A549 (cell line): ENCODE measurements at regions not wholly inside any gene's neighbourhood (a gene's known extent, or its start where the extent isn't known, plus 50 kb on each side); places are given as distances from the start of the nearest gene placed in this dataset.

Experiments used
- ATAC-seq, 2 experiments: fragments of 200-7000 bp in 1 of 2; fragments of >200 bp in 1 of 2; cut with Nextera tagmentation in 1 of 2; cut with Tn5 transposase in 1 of 2; 3 replicates each; pipeline versions ENCODE4 v1.8.0 to v1.9.1; 2018 to 2020; ENCODE audit warnings: mild to moderate bottlenecking in 1 of 2, moderate library complexity in 1 of 2
- CTCF ChIA-PET: fragments of 300-600 bp; sonication (Branson Sonifier 250); formaldehyde crosslinking; extraction: SDS; loops from one replicate; lab custom pipeline; 2021; ENCODE audit warnings: antibody characterized with exemption, inconsistent platforms; lab: Yijun Ruan, JAX
- POLR2A ChIA-PET: fragments of 350-600 bp; formaldehyde crosslinking; extraction: SDS; loops from one replicate; lab custom pipeline; 2021; ENCODE audit warnings: antibody characterized with exemption, inconsistent platforms; lab: Yijun Ruan, JAX
- DNase-seq, 2 experiments: peaks; one replicate each; pipeline versions ENCODE4 v3.0.0 to v3.0.0-alpha.2; 2011 to 2016; ENCODE audit warnings: low read depth in 1 of 2, low spot score in 1 of 2
- FAIRE-seq: peaks from 2 replicates; lab custom pipeline; 2011; peaks lifted over from hg19 to GRCh38; lab: Jason Lieb, UNC
- H3K27ac ChIP-seq, 2 experiments: fragments of >200 bp; sonication (Bioruptor Twin); formaldehyde crosslinking; 3 replicates each; pipeline ENCODE4 v1.5.1; 2016 to 2017
- H3K4me1 ChIP-seq: fragments of >200 bp; sonication (Bioruptor Twin); formaldehyde crosslinking; 3 replicates; pipeline ENCODE4 v1.6.1; 2016
- H3K4me2 ChIP-seq: fragments of >200 bp; sonication (Bioruptor Twin); formaldehyde crosslinking; 3 replicates; pipeline ENCODE4 v1.6.1; 2016
- H3K4me3 ChIP-seq: fragments of >200 bp; sonication (Bioruptor Twin); formaldehyde crosslinking; 3 replicates; pipeline ENCODE4 v1.5.1; 2016
- H3K9me3 ChIP-seq: fragments of >200 bp; sonication (Bioruptor Twin); formaldehyde crosslinking; 3 replicates; pipeline ENCODE4 v1.6.1; 2016
- BHLHE40 ChIP-seq: IDR thresholded peaks from 2 replicates; pipeline ENCODE4 v1.6.1; 2012; ENCODE audit warnings: low read depth, low read length, inconsistent platforms
- CBX2 ChIP-seq: fragments of 200-600 bp; sonication (generic); IDR thresholded peaks from 2 replicates; pipeline ENCODE4 v1.6.1; 2016; ENCODE audit warnings: low read depth, mild to moderate bottlenecking, borderline replicate concordance
- CBX8 ChIP-seq: fragments of 200-600 bp; sonication (generic); IDR thresholded peaks from 2 replicates; pipeline ENCODE4 v1.6.1; 2016
- CHD2 ChIP-seq: fragments of 150-350 bp; IDR thresholded peaks from 2 replicates; pipeline ENCODE4 v1.6.1; 2014; ENCODE audit warnings: low read length; ENCODE audit not compliant: partially characterized antibody
- EP300 ChIP-seq, 2 experiments: fragments of >200 bp; sonication (Bioruptor Twin); formaldehyde crosslinking; IDR thresholded peaks; 2 replicates in 1 of 2; 3 replicates in 1 of 2; pipeline ENCODE4 v1.6.1; 2016 to 2017
- FOSB ChIP-seq: fragments of 250-450 bp; sonication (Bioruptor Pico); IDR thresholded peaks from 2 replicates; pipeline ENCODE4 v1.5.0; 2020; ENCODE audit warnings: mild to moderate bottlenecking, moderate library complexity
- HDAC2 ChIP-seq: fragments of 200-600 bp; sonication (generic); IDR thresholded peaks from 2 replicates; pipeline ENCODE4 v1.6.1; 2016
- HOXA7 ChIP-seq: fragments of 250-450 bp; sonication (Bioruptor Pico); IDR thresholded peaks from 2 replicates; pipeline ENCODE4 v1.5.0; 2020; ENCODE audit warnings: mild to moderate bottlenecking, moderate library complexity
- HOXB13 ChIP-seq: fragments of 250-450 bp; sonication (Bioruptor Pico); IDR thresholded peaks from 2 replicates; pipeline ENCODE4 v1.5.0; 2020; ENCODE audit warnings: low read depth, mild to moderate bottlenecking, moderate library complexity
- HOXB5 ChIP-seq: fragments of 250-450 bp; sonication (Bioruptor Pico); IDR thresholded peaks from 2 replicates; pipeline ENCODE4 v1.5.0; 2020; ENCODE audit warnings: mild to moderate bottlenecking, moderate library complexity
- JUN ChIP-seq, 2 experiments: fragments of >200 bp; sonication (Bioruptor Twin); formaldehyde crosslinking; IDR thresholded peaks; 2 replicates in 1 of 2; 3 replicates in 1 of 2; pipeline ENCODE4 v1.6.1; 2016 to 2017
- MAFK ChIP-seq: fragments of 450-650 bp; IDR thresholded peaks from 2 replicates; pipeline ENCODE4 v1.6.1; 2014; ENCODE audit not compliant: partially characterized antibody
- MAZ ChIP-seq: fragments of 150-350 bp; IDR thresholded peaks from 2 replicates; pipeline ENCODE4 v1.6.1; 2014; ENCODE audit warnings: antibody characterized with exemption, low read depth, low read length, borderline replicate concordance
- NR3C1 ChIP-seq: fragments of >200 bp; sonication (Bioruptor Twin); formaldehyde crosslinking; IDR thresholded peaks from 3 replicates; pipeline ENCODE4 v1.6.1; 2017
- POLR2A ChIP-seq: IDR thresholded peaks from 2 replicates; pipeline ENCODE4 v1.6.1; 2012; ENCODE audit warnings: mild to moderate bottlenecking, low read length
- POLR2AphosphoS2 ChIP-seq: conservative IDR thresholded peaks from 2 replicates; pipeline ENCODE4 v1.6.1; 2012; ENCODE audit warnings: low read length, improper control_type of control experiment, inconsistent platforms
- RAD21 ChIP-seq, 2 experiments: fragments of >200 bp in 1 of 2; sonication (Bioruptor Twin) in 1 of 2; formaldehyde crosslinking in 1 of 2; IDR thresholded peaks in 1 of 2; conservative IDR thresholded peaks in 1 of 2; 2 replicates in 1 of 2; 3 replicates in 1 of 2; pipeline ENCODE4 v1.6.1; 2012 to 2018; ENCODE audit warnings: inconsistent platforms in 1 of 2
- RARB ChIP-seq: fragments of 250-450 bp; sonication (Bioruptor Pico); IDR thresholded peaks from 2 replicates; pipeline ENCODE4 v1.8.0; 2021; ENCODE audit warnings: mild to moderate bottlenecking, moderate library complexity
- RNF2 ChIP-seq: fragments of 200-600 bp; sonication (generic); IDR thresholded peaks from 2 replicates; pipeline ENCODE4 v1.6.1; 2016; ENCODE audit warnings: low read depth, mild to moderate bottlenecking, antibody characterized with exemption, moderate library complexity, borderline replicate concordance
- SMC3 ChIP-seq: fragments of >200 bp; sonication (Bioruptor Twin); formaldehyde crosslinking; IDR thresholded peaks from 3 replicates; pipeline ENCODE4 v1.6.1; 2018; ENCODE audit warnings: inconsistent platforms
- SREBF2 ChIP-seq: fragments of 450-650 bp; IDR thresholded peaks from 2 replicates; pipeline ENCODE4 v1.6.1; 2014; ENCODE audit warnings: mild to moderate bottlenecking, moderate library complexity
- ZC3H11A ChIP-seq: fragments of 450-650 bp; IDR thresholded peaks from 2 replicates; pipeline ENCODE4 v1.6.1; 2014; ENCODE audit warnings: antibody characterized with exemption, mild to moderate bottlenecking
- ZFP36 ChIP-seq: fragments of 450-650 bp; IDR thresholded peaks from 2 replicates; pipeline ENCODE4 v1.6.1; 2014; ENCODE audit warnings: borderline replicate concordance; ENCODE audit not compliant: partially characterized antibody
- WGBS: methylation state at CpG from one replicate; pipeline ENCODE4 v1.1.6; 2017; ENCODE audit errors: missing lambda C conversion rate; 5-methylcytosine and 5-hydroxymethylcytosine counted together
- TF ChIP-seq, protein P1 (sequence below): fragments of 450-650 bp; IDR thresholded peaks from 2 replicates; pipeline ENCODE4 v1.6.1; 2014; ENCODE audit warnings: antibody characterized with exemption
- TF ChIP-seq, protein P2 (sequence below): fragments of 150-350 bp; IDR thresholded peaks from 2 replicates; pipeline ENCODE4 v1.6.1; 2014; ENCODE audit warnings: low read depth, mild to moderate bottlenecking, low read length
- TF ChIP-seq, protein P3 (sequence below): fragments of 200-600 bp; sonication (generic); IDR thresholded peaks from 2 replicates; pipeline ENCODE4 v1.6.1; 2016; ENCODE audit warnings: antibody characterized with exemption, mild to moderate bottlenecking, moderate library complexity
- TF ChIP-seq, protein P4 (sequence below): fragments of >200 bp; sonication (Bioruptor Twin); formaldehyde crosslinking; IDR thresholded peaks from 2 replicates; pipeline ENCODE4 v1.6.1; 2016
- TF ChIP-seq, protein P5 (sequence below): IDR thresholded peaks from 2 replicates; pipeline ENCODE4 v1.6.1; 2012

DNA sequence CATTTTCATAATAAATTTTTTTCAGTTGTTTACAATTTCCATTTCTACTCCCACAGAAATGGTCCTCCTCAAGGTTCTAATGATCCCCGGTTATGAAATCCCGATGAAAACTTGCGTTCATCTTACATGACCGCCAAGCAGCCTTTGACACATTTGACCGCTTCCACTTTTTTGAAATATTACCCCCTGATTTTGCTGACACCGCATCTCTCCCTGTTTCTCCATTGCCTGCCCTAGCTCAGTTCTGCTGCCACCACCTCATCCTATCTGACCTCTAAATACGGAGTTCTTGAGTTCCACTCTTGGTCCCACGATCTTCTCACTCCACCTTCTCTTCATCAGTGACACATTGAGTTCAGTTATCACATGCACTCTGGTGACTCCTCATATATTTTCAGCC, 74.1 kb downstream of the SLC35B3 start:
- ATAC-seq (no peak), DNase-seq (no peak), FAIRE-seq (no peak)
- no peak overlapping the region for H3K27ac ChIP-seq
- no peak overlapping the region for H3K4me3 ChIP-seq
- H3K4me2 ChIP-seq: no peak overlapping the region
- ChIA-PET POLR2A (no interaction called here), CTCF (no interaction called here)
- 47% methylated on average over 8 of the region's 8 CpGs for WGBS
- no peaks in the 10 kb centered on the region for H3K4me1 ChIP-seq
- H3K9me3 ChIP-seq: no peaks in the 10 kb centered on the region
- no peak for TF ChIP-seq ZFP36
- no peak for TF ChIP-seq MAFK
- TF ChIP-seq, protein P1, sequence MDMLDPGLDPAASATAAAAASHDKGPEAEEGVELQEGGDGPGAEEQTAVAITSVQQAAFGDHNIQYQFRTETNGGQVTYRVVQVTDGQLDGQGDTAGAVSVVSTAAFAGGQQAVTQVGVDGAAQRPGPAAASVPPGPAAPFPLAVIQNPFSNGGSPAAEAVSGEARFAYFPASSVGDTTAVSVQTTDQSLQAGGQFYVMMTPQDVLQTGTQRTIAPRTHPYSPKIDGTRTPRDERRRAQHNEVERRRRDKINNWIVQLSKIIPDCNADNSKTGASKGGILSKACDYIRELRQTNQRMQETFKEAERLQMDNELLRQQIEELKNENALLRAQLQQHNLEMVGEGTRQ: no peak
- no peak for TF ChIP-seq ZC3H11A
- TF ChIP-seq NR3C1: no peak
- no peak for TF ChIP-seq CBX2
- TF ChIP-seq, protein P2, sequence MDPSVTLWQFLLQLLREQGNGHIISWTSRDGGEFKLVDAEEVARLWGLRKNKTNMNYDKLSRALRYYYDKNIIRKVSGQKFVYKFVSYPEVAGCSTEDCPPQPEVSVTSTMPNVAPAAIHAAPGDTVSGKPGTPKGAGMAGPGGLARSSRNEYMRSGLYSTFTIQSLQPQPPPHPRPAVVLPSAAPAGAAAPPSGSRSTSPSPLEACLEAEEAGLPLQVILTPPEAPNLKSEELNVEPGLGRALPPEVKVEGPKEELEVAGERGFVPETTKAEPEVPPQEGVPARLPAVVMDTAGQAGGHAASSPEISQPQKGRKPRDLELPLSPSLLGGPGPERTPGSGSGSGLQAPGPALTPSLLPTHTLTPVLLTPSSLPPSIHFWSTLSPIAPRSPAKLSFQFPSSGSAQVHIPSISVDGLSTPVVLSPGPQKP: no peak
- TF ChIP-seq POLR2A: no peak
- no peak for TF ChIP-seq SREBF2
- TF ChIP-seq, protein P3, sequence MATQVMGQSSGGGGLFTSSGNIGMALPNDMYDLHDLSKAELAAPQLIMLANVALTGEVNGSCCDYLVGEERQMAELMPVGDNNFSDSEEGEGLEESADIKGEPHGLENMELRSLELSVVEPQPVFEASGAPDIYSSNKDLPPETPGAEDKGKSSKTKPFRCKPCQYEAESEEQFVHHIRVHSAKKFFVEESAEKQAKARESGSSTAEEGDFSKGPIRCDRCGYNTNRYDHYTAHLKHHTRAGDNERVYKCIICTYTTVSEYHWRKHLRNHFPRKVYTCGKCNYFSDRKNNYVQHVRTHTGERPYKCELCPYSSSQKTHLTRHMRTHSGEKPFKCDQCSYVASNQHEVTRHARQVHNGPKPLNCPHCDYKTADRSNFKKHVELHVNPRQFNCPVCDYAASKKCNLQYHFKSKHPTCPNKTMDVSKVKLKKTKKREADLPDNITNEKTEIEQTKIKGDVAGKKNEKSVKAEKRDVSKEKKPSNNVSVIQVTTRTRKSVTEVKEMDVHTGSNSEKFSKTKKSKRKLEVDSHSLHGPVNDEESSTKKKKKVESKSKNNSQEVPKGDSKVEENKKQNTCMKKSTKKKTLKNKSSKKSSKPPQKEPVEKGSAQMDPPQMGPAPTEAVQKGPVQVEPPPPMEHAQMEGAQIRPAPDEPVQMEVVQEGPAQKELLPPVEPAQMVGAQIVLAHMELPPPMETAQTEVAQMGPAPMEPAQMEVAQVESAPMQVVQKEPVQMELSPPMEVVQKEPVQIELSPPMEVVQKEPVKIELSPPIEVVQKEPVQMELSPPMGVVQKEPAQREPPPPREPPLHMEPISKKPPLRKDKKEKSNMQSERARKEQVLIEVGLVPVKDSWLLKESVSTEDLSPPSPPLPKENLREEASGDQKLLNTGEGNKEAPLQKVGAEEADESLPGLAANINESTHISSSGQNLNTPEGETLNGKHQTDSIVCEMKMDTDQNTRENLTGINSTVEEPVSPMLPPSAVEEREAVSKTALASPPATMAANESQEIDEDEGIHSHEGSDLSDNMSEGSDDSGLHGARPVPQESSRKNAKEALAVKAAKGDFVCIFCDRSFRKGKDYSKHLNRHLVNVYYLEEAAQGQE: no peak
- TF ChIP-seq, protein P4, sequence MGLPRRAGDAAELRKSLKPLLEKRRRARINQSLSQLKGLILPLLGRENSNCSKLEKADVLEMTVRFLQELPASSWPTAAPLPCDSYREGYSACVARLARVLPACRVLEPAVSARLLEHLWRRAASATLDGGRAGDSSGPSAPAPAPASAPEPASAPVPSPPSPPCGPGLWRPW: no peak
- no peak for TF ChIP-seq HOXA7 (CRISPR knock-in tag)
- TF ChIP-seq RNF2: no peak
- TF ChIP-seq JUN (IDR thresholded peaks at IDR 0.05): no peak

DNA sequence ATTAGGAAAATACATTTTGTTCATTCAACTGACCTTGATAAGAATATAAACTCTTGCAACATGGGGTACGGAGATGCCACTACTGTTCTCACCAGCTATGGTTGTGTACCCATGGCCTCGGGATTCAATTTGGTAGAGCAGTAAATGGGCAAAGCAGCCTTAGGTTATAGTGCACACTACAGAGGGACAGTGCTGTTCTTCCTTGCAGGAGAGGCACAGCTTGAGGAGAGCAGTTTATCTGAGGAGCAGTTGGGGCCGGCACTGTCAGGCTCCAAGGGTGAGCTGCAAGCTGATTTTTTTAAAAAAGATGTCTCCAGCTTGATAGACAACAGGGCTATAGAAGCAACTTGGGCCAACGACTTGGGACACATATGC, 82.4 kb downstream of the SLC35B3 start:
- FAIRE-seq: no peak
- WGBS: 10% methylated on average over 4 of the region's 4 CpGs

More for the DNA sequence above, 82.4 kb downstream of the SLC35B3 start:
- POLR2A ChIA-PET: no interaction called here
- ATAC-seq (no peak), DNase-seq (no peak)
- Histone ChIP-seq H3K9me3 (no peaks in the 10 kb centered on the region), H3K4me2 (no peak overlapping the region), H3K27ac (no peak overlapping the region), H3K4me3 (no peak overlapping the region)
- CTCF ChIA-PET: interaction anchor here (0.7 kb wide), 1 partner anchor 1358 kb away, joined by 3 read pairs; no protein-coding TSS in a partner anchor
- TF ChIP-seq, protein P5, sequence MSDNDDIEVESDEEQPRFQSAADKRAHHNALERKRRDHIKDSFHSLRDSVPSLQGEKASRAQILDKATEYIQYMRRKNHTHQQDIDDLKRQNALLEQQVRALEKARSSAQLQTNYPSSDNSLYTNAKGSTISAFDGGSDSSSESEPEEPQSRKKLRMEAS: no peak
- no peak for TF ChIP-seq MAZ
- no peak for TF ChIP-seq BHLHE40
- no peak for TF ChIP-seq POLR2AphosphoS2
- TF ChIP-seq, protein P3: no peak
- TF ChIP-seq CBX2: no peak
- TF ChIP-seq CHD2: no peak
- TF ChIP-seq RAD21 (conservative IDR thresholded peaks at IDR 0.05 in 1 of 2, IDR thresholded peaks at IDR 0.05 in 1 of 2): no peak
- TF ChIP-seq, protein P4: no peak
- TF ChIP-seq HDAC2: no peak
- TF ChIP-seq POLR2A: no peak
- TF ChIP-seq HOXB5 (CRISPR knock-in tag): no peak
- no peak for TF ChIP-seq RARB
- TF ChIP-seq FOSB (CRISPR knock-in tag): no peak
- no peak for TF ChIP-seq HOXB13 (CRISPR knock-in tag)
- TF ChIP-seq CBX8: no peak
- TF ChIP-seq ZFP36: no peak
- TF ChIP-seq EP300 (IDR thresholded peaks at IDR 0.05): no peak
- TF ChIP-seq SMC3: no peak
- TF ChIP-seq, all 56 proteins: peak for 0
- no peaks in the 10 kb centered on the region for H3K4me1 ChIP-seq
